ENCODE measurements at regions not wholly inside any gene's neighbourhood (a gene's known extent, or its start where the extent isn't known, plus 50 kb on each side); places are given as distances from the start of the nearest gene placed in this dataset.
"Not testable (repeated sequence)": the region's sequence is repeated elsewhere in the genome, so short reads cannot be mapped to it uniquely, and the experiment has no call there.

GRCh38 chr6:126204598-126204997, 135.3 kb upstream of the CENPW start:
- DNase-seq (ENCODE audit: low read depth) = no peak

DNA sequence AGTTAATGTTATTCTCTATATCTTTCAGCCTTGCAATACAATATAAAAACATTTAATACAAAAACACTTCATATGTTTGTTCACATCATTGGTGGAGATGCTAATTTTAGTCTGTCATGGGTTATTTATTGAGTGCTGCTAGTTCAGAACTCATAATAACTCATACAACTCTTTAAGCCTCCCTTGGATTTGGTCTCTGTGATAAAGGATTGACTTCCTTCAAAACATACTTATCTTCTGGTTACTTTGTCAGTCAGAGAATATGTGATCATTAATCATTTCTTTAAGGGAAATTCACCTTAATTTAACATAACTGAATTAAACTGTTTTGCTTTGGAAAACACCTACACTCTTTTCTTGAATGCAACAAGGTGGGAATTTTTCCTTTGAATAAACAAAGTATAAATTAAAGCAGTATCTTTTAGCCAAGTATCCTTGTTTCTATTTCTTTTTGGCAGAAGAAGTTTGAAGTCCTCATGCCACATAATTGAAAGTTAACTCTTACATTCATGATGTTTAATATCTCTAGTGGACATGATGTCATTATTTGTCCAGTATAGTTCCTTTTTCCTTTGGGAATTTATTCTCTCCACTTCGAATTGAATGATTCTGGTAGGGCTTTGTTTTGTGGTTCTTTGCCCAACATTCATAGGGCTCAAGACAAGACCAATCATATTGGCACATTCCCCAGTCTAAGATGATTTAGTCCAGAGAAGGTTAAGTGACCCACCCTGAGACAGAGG, 133.2 kb upstream of the CENPW start:
- no peak for DNase-seq (ENCODE audit: low read depth)

GRCh38 chr6:126210398-126211075, 129.4 kb upstream of the CENPW start:
- peak; percentile 39 for DNase-seq (ENCODE audit: low read depth)

DNA sequence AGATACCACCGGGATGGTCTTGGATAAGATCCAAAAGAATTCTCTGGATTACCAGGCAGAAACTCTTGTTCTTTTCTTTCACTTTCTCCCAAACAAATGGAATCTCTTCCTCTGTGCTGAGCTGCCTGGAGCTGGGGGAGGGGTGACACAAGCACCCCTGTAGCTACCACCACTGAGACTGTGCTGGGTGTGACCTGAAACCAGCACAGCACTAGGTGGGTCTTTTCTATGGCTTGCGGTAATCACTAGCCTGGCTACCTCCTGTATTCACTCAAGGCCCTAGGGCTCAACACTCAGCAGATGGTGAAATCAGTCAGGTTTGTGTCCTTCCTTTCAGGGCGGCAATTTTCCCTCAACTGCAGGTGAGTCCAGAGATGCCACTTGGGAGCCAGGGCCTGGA, 122.4 kb upstream of the CENPW start:
- DNase-seq (ENCODE audit: low read depth) = no peak

DNA sequence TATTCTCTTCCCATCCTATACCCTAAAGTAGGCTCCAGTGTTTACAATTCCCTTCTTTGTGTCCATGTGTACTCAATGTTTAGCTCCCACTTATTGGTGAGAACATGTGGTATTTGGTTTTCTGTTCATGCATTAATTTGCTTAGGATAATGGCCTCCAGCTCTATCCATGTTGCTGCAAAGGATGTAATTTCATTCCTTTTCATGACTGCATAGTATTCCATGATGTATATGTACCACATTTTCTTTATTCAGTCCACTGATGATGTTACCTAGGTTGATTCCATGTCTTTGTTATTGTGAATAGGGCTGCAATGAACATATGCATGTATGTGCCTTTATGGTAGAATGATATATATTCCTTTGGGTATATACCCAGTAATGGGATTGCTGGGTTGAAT, 119.0 kb upstream of the CENPW start:
- not testable (repeated sequence) for DNase-seq (ENCODE audit: low read depth)

DNA sequence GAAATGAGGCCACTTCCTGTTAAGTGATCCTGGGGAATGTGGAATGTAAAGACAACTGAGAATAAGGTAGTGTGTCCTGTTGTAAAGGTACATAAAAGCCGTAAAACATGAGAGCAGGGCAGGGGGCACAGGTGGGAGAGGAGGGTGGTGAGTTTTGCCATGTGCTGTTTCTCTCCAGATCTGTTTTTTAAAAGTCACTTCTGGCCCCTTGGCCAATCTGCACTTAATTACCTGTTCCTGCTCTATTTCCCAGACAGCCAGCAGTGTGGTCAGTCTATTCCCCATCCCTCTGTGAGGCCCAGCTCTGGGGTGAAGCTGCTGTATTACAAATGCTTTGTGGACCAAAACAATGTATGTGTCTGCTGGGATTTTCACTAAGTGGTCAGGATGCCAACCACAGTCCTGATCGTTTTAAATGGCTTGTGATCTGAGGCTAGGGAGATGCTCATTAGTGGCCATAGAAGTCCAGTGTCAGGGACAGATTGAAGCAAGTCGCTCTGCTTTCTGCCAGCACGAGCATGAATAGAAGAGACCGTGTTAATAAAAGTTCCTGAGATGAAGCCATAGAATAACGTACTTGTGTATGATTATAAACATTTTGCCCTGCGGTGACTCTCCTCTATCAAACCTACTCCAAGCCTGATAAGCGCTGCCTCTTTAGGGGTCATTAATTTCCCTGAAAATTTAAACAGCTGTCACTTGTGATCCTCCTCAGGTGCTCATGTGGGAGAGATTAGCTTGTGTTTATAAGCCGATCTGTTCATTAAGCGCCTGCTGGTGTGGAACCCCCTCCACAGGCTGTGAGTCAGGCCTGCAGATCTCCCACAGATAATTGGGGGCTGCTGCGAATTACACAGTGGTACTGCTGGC, 111.8 kb upstream of the CENPW start:
- DNase-seq (ENCODE audit: low read depth) = peak; percentile 4

- DNase-seq (ENCODE audit: low read depth) = no peak
Measured at GRCh38 chr6:126232671-126233070, 107.2 kb upstream of the CENPW start.

GRCh38 chr6:126233192-126233591, 106.7 kb upstream of the CENPW start:
- no peak for DNase-seq (ENCODE audit: low read depth)

GRCh38 chr6:126235363-126235762, 104.6 kb upstream of the CENPW start:
- DNase-seq (ENCODE audit: low read depth) = no peak

DNA sequence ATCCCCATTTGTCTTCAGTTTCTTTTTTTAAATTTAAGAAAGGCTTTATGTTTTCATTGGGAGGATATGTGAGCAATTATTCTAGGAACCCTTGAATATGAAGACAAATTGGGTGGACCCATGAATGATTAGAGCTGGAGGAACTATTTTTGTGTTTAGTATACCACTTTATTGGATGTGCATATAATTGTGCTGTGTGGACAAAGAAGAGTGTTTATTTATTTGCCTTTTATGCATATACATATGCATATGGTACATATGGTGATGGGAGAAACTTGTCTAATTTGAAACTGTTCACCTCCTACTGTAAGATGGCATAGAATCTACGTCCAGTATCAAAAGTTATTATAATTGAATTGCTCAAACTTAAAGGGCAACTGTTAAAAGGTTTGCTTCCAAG, 94.8 kb upstream of the CENPW start:
- DNase-seq (ENCODE audit: low read depth) = no peak

DNA sequence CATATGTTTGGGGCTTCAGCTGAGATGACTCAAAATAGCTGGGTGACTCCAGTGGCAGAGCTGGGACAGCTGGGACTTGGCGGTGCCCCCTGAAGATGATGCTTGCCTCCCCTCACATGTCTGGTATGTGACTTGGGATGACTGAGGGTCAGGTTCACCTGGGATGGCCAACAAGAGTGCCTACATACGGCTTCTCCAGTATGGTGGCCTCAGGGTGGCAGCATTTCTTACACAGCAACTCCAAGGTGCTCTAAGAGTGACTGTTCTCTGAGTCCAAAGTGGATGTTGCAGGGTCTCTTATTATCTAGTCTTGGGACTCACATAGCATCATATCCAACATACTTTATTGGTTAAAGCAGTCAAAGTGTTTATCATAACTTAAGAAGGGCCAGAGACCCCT, 87.8 kb upstream of the CENPW start:
- no peak for DNase-seq (ENCODE audit: low read depth)

DNA sequence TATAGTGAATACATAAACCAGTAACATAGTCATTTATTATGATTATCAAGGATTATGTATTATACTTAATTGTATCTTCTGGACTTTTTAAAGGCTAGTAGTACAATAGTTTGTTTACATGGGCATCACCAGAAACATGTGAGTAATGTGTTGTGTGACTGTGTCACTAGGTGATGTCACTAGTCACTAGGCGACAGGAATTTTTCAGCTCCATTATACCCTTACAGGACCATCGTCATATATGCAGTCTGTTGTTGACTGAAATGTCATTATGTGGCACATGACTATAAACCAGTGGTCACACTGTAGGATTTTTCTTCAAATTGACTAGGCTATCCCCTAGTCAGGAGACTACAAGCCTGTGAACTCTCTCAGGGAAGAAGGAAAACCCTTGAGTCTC, 86.5 kb upstream of the CENPW start:
- DNase-seq (ENCODE audit: low read depth) = no peak

DNA sequence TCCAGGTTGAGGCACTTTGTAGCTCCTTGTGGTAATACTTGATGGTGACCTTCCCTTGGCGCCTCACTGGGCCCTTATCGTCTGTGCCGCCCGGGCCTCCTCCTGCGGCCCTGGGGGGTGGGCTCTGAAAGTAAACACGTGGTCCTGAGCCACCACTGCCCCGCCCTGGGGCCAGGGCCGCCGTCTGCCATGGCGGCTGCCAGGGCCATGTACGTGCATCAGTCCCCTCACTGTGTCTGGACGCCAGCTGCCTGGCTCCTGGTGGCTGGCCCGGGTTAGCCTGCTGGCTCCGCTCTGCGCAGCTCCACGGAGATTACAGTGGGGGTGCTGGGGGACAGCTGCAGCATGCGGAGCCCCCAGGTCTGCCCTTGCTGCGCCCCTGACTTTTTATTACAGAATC, 81.8 kb upstream of the CENPW start:
- no peak for DNase-seq (ENCODE audit: low read depth)

DNA sequence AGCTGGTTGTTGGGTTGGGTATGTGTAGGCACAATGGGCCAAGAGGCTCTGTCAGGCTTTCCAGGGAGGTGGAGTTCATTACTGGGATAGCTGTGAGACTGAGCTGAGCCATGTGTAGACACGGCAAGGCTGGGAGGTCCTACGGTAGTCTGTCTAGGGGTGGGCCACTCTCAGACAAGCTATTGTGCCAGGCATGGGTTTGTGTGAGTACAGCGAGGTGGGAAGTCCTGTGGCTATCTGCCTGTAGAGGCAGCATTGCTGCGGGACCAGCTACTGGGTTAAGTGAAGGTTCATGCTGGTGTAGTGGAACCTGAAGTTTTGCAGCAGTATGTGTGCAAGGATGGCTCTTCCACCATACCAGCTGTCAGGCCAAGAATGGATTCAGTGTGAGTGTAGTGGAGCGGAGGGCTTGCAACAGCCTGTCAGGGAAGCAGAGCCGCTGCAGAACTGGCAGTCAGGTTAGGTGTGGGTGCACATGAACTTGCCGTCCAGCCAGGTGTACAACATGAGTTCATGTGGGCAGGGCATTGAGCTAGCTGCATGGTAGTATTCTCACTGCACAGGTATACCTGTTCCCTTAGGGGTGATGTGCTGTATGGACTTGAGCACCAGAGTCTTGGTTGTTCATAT, 78.0 kb upstream of the CENPW start:
- no peak for DNase-seq (ENCODE audit: low read depth)

GRCh38 chr6:126264265-126264664, 75.7 kb upstream of the CENPW start:
- no peak for DNase-seq (ENCODE audit: low read depth)

DNA sequence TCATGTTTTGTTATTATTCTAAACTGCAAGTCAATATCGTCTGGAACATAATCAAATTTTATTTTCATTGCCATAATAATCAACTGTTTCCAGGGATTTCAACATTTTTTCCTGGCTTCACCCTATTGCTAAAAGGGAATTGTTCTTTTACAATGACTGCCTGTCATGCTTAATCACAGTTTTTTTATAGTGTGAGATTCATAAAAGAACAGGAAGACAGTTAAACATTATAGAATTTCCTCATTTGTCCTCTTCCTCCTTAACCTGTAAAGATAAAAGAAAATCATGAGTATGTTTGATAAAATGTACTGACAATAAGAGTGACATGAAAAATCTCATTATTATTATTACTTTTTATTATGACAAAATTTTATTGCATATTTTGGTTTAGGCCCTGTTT, 73.3 kb upstream of the CENPW start:
- no peak for DNase-seq (ENCODE audit: low read depth)

DNA sequence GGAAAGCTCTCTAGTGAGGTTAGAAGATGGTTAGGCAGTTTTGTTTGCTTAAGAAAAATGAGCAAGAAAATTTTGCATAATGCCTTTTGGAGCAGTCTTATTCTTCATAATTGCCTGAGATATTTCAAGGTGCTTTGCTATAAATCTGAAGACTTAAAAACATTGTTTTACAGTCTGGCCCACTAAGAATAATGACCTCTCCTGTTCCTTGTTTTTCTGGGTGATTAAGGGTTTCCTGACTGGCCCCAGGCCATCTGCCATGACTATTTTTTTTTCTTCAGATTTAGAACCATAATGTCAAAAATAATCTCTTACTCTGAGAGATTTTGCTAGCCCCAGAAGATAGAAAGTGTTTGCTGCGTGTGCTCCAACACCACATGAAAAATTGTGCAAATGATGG, 72.3 kb upstream of the CENPW start:
- DNase-seq (ENCODE audit: low read depth) = no peak

GRCh38 chr6:126268092-126268491, 71.8 kb upstream of the CENPW start:
- DNase-seq (ENCODE audit: low read depth) = no peak

DNA sequence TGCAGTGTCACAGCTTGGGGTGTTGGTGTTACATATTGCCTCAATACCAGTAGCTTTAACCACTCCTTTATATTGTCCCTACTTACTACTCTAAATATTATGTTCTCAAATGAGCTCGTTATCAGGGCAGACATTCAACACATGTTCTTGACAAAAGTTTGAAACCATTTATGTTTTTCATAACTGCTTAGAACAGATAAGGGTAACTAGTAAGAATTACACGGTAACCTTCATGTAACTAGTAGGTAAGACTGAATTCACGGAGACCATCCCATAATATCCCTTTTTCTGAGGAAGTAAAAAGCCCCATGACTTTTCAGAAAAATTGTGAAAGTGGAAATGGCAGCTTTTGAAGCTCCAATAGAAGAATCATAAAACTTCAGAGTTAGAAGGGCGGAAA, 59.6 kb upstream of the CENPW start:
- DNase-seq (ENCODE audit: low read depth) = no peak

DNA sequence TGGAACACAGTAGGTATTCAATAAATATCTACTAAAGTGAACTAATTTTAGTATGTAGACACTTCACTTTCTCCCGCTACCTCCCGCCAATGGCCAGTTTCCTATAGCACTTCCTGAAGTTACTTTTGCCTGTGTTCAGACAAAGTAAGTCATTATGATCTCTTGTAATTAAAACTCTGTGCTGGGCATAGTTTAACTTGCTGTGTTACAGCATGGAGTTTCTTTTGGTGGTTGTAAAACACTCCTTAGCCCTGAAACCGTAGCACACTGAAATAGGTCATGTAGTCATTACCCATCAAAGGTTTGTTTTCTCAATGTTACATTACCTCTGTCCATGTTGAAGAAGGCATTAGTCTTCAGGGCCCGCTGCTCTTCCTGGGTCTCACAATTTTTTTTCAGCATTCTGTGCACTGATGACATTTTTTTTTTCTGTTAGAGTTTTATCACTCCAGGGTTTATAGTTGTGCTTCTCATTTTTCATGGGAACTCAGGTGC, 54.0 kb upstream of the CENPW start:
- no peak for DNase-seq (ENCODE audit: low read depth)
